HepG2 (cell line): ENCODE measurements at regions not wholly inside any gene's neighbourhood (a gene's known extent, or its start where the extent isn't known, plus 50 kb on each side); places are given as distances from the start of the nearest gene placed in this dataset.

Source experiments
- ATAC-seq: fragments of 200-7000 bp; cut with Tn5 transposase; 3 replicates; pipeline ENCODE4 v1.9.1; 2020; ENCODE audit warnings: mild to moderate bottlenecking, moderate library complexity
- BruUV-seq: library from RNA; stranded (reverse); fragments of 400-500 nt; replicated peaks from 2 replicates; lab custom pipeline; 2021; lab: Mats Ljungman, UMichigan
- CTCF ChIA-PET: fragments of 300-600 bp; formaldehyde crosslinking; extraction: SDS; loops from one replicate; lab custom pipeline; 2021; ENCODE audit warnings: low total read pairs, inconsistent platforms, low intra/inter-chr PET ratio; lab: Yijun Ruan, JAX
- POLR2A ChIA-PET: fragments of 350-600 bp; sonication (Branson Sonifier 250); formaldehyde crosslinking; loops from one replicate; lab custom pipeline; 2020; ENCODE audit warnings: antibody characterized with exemption, inconsistent platforms; lab: Yijun Ruan, JAX
- DNase-seq: peaks from one replicate; pipeline ENCODE4 v3.0.0-alpha.2; 2015; ENCODE audit warnings: low spot score
- FAIRE-seq: peaks from 3 replicates; lab custom pipeline; 2011; peaks lifted over from hg19 to GRCh38; lab: Jason Lieb, UNC
- H2AFZ ChIP-seq: one replicate; pipeline ENCODE4 v1.6.1; 2011; ENCODE audit warnings: low read length, inconsistent platforms
- H3K27ac ChIP-seq: fragments of 300-600 bp; 3 replicates; pipeline ENCODE4 v1.8.0; 2011; ENCODE audit warnings: mixed run types, mild to moderate bottlenecking, mixed read lengths, low read length, inconsistent platforms; ENCODE audit not compliant: insufficient read depth; ENCODE audit errors: extremely low read length
- H3K27me3 ChIP-seq, 2 experiments: fragments of 200-600 bp in 1 of 2; 2 replicates in 1 of 2; 3 replicates in 1 of 2; pipeline versions ENCODE4 v1.6.0 to v1.8.0; 2011; ENCODE audit warnings: low read length in 2 of 2, mild to moderate bottlenecking in 2 of 2, moderate library complexity in 2 of 2, inconsistent platforms in 1 of 2; ENCODE audit not compliant: insufficient read depth in 2 of 2, control insufficient read depth in 1 of 2
- H3K36me3 ChIP-seq, 2 experiments: fragments of 200-600 bp in 1 of 2; replicated peaks in 1 of 2; 2 replicates in 1 of 2; 3 replicates in 1 of 2; pipeline versions ENCODE4 v1.5.1 to v1.8.0; 2011; ENCODE audit warnings: low read length in 2 of 2, inconsistent platforms in 1 of 2; ENCODE audit not compliant: insufficient read depth in 2 of 2, control insufficient read depth in 1 of 2
- H3K4me1 ChIP-seq: 2 replicates; pipeline ENCODE4 v1.5.1; 2012; ENCODE audit warnings: low read length, inconsistent platforms; ENCODE audit not compliant: insufficient read depth
- H3K4me2 ChIP-seq: 2 replicates; pipeline ENCODE4 v1.6.0; 2011; ENCODE audit warnings: low read depth, low read length, inconsistent platforms
- H3K4me3 ChIP-seq, 3 experiments: fragments of 200-600 bp in 1 of 3; sonication (generic), shearing (Covaris generic) in 1 of 3; replicated peaks in 1 of 3; 2 replicates each; pipeline ENCODE4 v1.5.1; 2011 to 2016; ENCODE audit warnings: low read length in 3 of 3, inconsistent platforms in 2 of 3, low read depth in 2 of 3, mild to moderate bottlenecking in 2 of 3, control low read depth in 1 of 3, mixed read lengths in 1 of 3; ENCODE audit not compliant: insufficient read depth in 1 of 3
- H3K79me2 ChIP-seq: one replicate; pipeline ENCODE4 v1.6.1; 2011; ENCODE audit warnings: low read length, inconsistent platforms; ENCODE audit not compliant: insufficient read depth
- H3K9ac ChIP-seq: 2 replicates; pipeline ENCODE4 v1.6.0; 2011; ENCODE audit warnings: mild to moderate bottlenecking, low read depth, low read length, inconsistent platforms; ENCODE audit not compliant: insufficient read depth
- H3K9me3 ChIP-seq: 2 replicates; pipeline ENCODE4 v1.5.1; 2012; ENCODE audit warnings: mild to moderate bottlenecking, low read length
- H4K20me1 ChIP-seq: 2 replicates; pipeline ENCODE4 v1.6.0; 2011; ENCODE audit warnings: inconsistent platforms, mild to moderate bottlenecking, low read length, moderate library complexity; ENCODE audit not compliant: insufficient read depth
- KIAA2018 ChIP-seq: sonication (generic); formaldehyde crosslinking; IDR thresholded peaks from 2 replicates; pipeline ENCODE4 v1.5.0; 2020; ENCODE audit warnings: mild to moderate bottlenecking, missing genetic modification reagents, borderline replicate concordance
- NR0B2 ChIP-seq: sonication (generic); formaldehyde crosslinking; IDR thresholded peaks from 2 replicates; pipeline ENCODE4 v1.4.0; 2020; ENCODE audit warnings: mild to moderate bottlenecking, missing genetic modification reagents
- PATZ1 ChIP-seq: sonication (generic); formaldehyde crosslinking; IDR thresholded peaks from 2 replicates; pipeline ENCODE4 v1.4.0; 2020; ENCODE audit warnings: missing genetic modification reagents
- TBP ChIP-seq: sonication (generic); formaldehyde crosslinking; IDR thresholded peaks from 2 replicates; pipeline ENCODE4 v1.5.0; 2020; ENCODE audit warnings: missing genetic modification reagents
- TCF7 ChIP-seq: sonication (generic); IDR thresholded peaks from 2 replicates; pipeline ENCODE4 v1.6.1; 2016; ENCODE audit warnings: antibody characterized with exemption, low read depth
- WGBS: methylation state at CpG from one replicate; pipeline ENCODE4 v1.1.6; 2017; ENCODE audit warnings: low lambda C conversion rate; 5-methylcytosine and 5-hydroxymethylcytosine counted together
- in situ Hi-C: cut with HindIII; loops from 2 replicates; pipeline ENCODE4 v1.10.0; 2017; ENCODE audit warnings: low pct_unique_long_range_greater_than_20kb; ENCODE audit not compliant: extremely low pct_ligation_motif_present
- intact Hi-C: fragments of 100-400 bp; cut with micrococcal nuclease; formaldehyde crosslinking; loops from one replicate; pipeline ENCODE4 v1.10.0; 2022; ENCODE audit not compliant: unreplicated experiment

- TF ChIP-seq KIAA2018 (CRISPR knock-in tag) (no peak), TCF7 (no peak), TBP (CRISPR knock-in tag) (no peak)
- TF ChIP-seq, all 625 proteins: peak for 4
Observed at GRCh38 chr18:10312326-10313015, 142.0 kb upstream of the APCDD1 start (continued).

- in situ Hi-C loops = no loop called here
- no peaks in the 10 kb centered on the region for H3K9me3 ChIP-seq
- peak; percentile 54 for ATAC-seq
Observed at GRCh38 chr18:10313016-10313342, 141.5 kb upstream of the APCDD1 start.

More at GRCh38 chr18:10313016-10313342, 141.5 kb upstream of the APCDD1 start:
- no peak for FAIRE-seq
- CTCF ChIA-PET = no interaction called here
- no peak overlapping the region for H3K9ac ChIP-seq
- H3K4me3 ChIP-seq = no peak overlapping the region
- no peak overlapping the region for H3K4me2 ChIP-seq
- no peaks in the 10 kb centered on the region for H3K27me3 ChIP-seq
- no peak for TF ChIP-seq NR0B2
- TF ChIP-seq PATZ1 (CRISPR knock-in tag) = peak; percentile 41; the same call in 1 of the 2 replicates
- POLR2A ChIA-PET = no interaction called here
- no peak overlapping the region for H3K27ac ChIP-seq
- WGBS = 24% methylated on average over 3 of the region's 3 CpGs
- no peaks in the 10 kb centered on the region for H3K79me2 ChIP-seq
- no peaks in the 10 kb centered on the region for H4K20me1 ChIP-seq
- DNase-seq = no peak
- no TSS peak for BruUV-seq
- H3K4me1 ChIP-seq = peaks cover 22% of the 10 kb centered on the region
- no peaks in the 10 kb centered on the region for H3K36me3 ChIP-seq
- intact Hi-C loops = no loop called here
- H2AFZ ChIP-seq = no peak overlapping the region
